LNCaP clone FGC (cell line): ENCODE measurements at regions not wholly inside any gene's neighbourhood (a gene's known extent, or its start where the extent isn't known, plus 50 kb on each side); places are given as distances from the start of the nearest gene placed in this dataset.

Source experiments
- DNase-seq: peaks from one replicate; pipeline ENCODE4 v3.0.0-alpha.2; 2011; ENCODE audit warnings: low read depth
- H3K4me3 ChIP-seq: 2 replicates; pipeline ENCODE4 v1.5.1; 2011; ENCODE audit warnings: mild to moderate bottlenecking, low read depth, low read length, control low read depth
- CTCF ChIP-seq: IDR thresholded peaks from 2 replicates; pipeline ENCODE4 v1.5.1; 2012; ENCODE audit warnings: mild to moderate bottlenecking; ENCODE audit not compliant: control insufficient read depth, insufficient read depth; ENCODE audit errors: extremely low read depth

GRCh38 chr5:93192683-93193082 is 388.3 kb downstream of the NR2F1-AS1 start:
- TF ChIP-seq CTCF: no peak
- no peak for DNase-seq
- H3K4me3 ChIP-seq: no peak overlapping the region

GRCh38 chr5:93192087-93192486 is 388.9 kb downstream of the NR2F1-AS1 start:
- no peak for TF ChIP-seq CTCF
- H3K4me3 ChIP-seq: no peak overlapping the region
- DNase-seq: no peak

- no peak overlapping the region for H3K4me3 ChIP-seq
- no peak for TF ChIP-seq CTCF
- no peak for DNase-seq
Observed at GRCh38 chr5:93191035-93191817, 389.8 kb downstream of the NR2F1-AS1 start.

- no peak for TF ChIP-seq CTCF
- no peak for DNase-seq
- no peak overlapping the region for H3K4me3 ChIP-seq
Observed at GRCh38 chr5:93189707-93190120, 391.3 kb downstream of the NR2F1-AS1 start.

- no peak overlapping the region for H3K4me3 ChIP-seq
- no peak for DNase-seq
- no peak for TF ChIP-seq CTCF
Observed at GRCh38 chr5:93188876-93189485, 392.0 kb downstream of the NR2F1-AS1 start.

- TF ChIP-seq CTCF: no peak
- no peak overlapping the region for H3K4me3 ChIP-seq
- no peak for DNase-seq
Observed at GRCh38 chr5:93186076-93186682, 394.8 kb downstream of the NR2F1-AS1 start.

GRCh38 chr5:93184041-93184440 is 397.0 kb downstream of the NR2F1-AS1 start:
- no peak for TF ChIP-seq CTCF
- DNase-seq: no peak
- H3K4me3 ChIP-seq: no peak overlapping the region
